GM18498 (cell line): ENCODE measurements at regions not wholly inside any gene's neighbourhood (a gene's known extent, or its start where the extent isn't known, plus 50 kb on each side); places are given as distances from the start of the nearest gene placed in this dataset.

Experiments
- ATAC-seq: cut with Tn5 transposase; IDR thresholded peaks from one replicate; pipeline ENCODE4 v1.9.1; 2021; ENCODE audit warnings: mild to moderate bottlenecking, moderate library complexity; ENCODE audit not compliant: unreplicated experiment

GRCh38 chr7:25952261-25953057, 199.5 kb upstream of the NFE2L3 start:
- no peak for ATAC-seq

GRCh38 chr7:25953859-25954258, 198.1 kb upstream of the NFE2L3 start:
- no peak for ATAC-seq

GRCh38 chr7:25954395-25954794, 197.6 kb upstream of the NFE2L3 start:
- no peak for ATAC-seq

DNA sequence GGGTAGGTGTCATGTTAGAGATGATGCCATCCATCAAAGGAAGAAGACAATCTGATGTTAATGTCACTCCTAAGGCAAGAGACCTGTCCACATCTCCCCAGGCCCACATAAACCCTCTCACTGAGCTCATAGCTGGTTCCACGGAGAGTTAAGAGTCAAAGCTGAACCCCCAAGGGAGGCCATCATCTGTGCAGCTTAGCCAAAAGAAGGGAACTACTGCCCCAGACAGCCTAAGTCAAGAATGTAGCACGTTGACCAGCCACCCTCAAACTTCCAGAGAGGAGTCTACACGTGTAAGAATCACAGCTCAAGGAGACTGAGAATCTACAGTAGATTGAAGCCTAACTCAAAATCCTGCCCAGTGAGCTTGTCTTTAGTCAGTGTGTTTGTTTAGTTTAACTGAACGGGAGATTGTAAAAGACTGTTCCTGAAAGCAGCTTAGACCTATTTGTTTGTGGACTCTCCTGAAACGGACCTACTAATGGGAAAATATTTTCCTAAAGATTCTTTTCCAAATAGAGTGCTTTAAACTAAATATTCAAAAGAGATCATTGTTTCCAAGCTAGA, 192.7 kb upstream of the NFE2L3 start:
- ATAC-seq, result no peak

DNA sequence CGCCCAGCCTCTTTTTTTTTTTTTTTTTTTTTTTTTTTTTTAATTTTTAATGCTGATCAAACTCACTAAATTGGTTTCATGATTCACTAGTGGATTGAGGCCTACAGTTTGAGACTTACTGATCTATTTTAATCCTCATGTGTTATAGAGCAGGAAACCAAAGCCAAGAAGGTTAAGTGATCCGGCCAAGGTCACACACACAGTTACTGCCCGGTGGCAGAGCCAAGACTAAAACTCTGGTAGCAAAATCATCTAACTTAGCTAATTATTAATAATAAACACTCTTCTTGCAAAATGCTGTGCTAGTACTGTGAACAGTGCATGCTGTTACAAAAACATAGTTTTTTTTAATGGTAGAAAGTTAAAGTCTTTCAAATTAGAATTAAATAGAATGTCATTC, 188.3 kb upstream of the NFE2L3 start:
- no peak for ATAC-seq

DNA sequence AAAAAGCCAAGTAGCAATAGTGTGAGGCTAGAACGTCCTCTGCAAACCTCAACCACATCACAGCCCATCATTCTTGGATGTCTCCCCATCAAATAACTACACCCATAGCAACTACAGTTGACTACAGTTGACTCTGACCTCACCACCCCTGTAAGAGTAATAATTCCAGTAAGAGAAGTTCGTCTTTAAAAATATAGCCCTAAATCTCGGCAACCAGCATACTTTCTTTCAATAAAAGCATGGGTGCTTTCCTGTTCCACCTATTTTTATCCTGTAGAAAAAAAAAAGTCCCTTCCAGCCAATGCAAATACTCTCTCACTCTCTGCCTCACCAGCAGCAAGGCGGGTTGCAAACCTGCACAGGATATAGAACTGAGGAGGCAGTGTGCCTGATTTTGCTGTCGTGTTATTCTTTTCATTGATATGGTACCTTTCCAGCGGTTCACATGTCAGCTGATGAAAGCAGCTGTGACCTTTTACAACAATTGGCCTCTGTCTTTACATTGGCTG, 187.5 kb upstream of the NFE2L3 start:
- ATAC-seq, result peak; percentile 38

GRCh38 chr7:25965405-25966123, 186.4 kb upstream of the NFE2L3 start:
- ATAC-seq, result no peak

DNA sequence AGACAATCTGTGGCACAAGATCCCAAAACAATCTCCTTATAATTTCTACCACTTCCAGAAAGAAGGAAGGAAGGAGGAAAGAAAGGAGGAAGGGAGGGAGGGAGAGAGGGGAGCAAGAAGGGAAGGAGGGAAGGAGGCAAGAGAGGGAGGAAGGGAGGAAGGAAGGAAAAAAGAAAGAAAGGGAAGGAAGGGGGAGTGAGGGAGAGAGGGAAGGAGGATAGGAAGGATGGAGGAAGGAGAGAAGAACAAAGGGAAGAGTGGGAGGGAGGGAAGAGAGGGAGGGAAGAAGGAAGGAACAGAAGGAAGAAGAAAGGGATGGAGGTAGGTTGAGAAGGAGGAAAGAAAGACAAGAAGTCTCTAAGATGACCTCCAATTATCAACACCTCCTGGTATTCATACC, 185.5 kb upstream of the NFE2L3 start:
- no peak for ATAC-seq

- ATAC-seq, result peak; percentile 38
These were observed 184.5 kb upstream of the NFE2L3 start for GRCh38 chr7:25967278-25968204.

DNA sequence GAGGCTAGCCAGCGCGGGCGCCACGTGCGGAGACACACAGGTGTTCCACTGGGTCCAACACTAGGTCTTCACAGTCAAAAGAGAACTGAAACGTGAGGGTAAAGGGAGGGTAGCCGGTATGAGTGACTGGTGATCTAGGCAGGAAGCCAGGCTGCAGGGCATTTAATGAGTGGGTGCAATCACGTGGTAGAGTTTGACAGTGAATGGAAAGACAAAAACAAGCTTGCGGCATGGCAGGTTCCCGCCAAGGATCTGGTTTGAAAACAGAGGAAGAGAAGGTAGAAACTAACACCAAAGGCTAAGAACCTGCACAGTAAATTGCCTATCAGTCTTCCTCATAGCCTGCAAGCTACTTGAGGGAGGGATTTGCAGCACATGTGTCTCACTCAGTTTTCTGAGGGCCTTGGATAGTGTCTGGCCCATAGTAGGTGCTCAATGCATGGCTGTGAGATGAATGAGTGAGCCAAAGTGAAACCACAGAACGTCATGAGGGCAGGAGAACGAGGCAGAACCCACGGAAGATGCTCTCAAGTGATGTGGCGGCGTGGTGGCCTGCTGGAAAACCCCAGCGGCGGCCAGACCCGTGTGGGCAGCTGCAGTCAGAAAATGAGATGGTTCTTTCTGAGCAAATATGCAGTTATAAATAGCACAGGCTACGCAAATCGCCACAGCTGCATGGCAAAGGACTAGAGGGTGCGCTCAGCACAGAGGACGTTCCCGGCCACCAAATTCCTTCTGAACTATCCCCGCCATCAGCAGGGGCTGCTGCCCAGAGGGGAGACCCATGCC, 183.6 kb upstream of the NFE2L3 start:
- peak; percentile 72 for ATAC-seq

GRCh38 chr7:25970356-25970755, 181.6 kb upstream of the NFE2L3 start:
- ATAC-seq, result no peak

GRCh38 chr7:25970911-25971310, 181.1 kb upstream of the NFE2L3 start:
- no peak for ATAC-seq

DNA sequence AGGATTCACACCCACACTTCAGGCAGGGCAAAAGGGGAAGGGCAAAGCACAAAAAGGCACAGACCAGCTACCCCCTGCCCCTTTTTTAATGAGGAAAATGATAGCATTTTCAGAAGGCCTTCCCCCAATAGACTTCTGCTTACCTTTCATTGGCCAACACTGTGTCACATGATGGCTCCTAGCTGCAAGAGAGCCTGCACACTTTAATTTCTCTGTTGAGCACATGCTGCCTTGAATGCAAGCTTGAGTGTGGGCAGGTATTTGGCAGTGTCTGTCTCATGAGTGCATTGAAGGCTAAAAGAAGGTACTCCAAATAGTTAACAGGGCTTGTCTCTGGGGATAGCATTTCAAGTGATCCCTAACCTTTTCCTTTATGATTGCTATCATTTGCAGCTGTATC, 175.4 kb upstream of the NFE2L3 start:
- no peak for ATAC-seq

- no peak for ATAC-seq
These were observed 173.5 kb upstream of the NFE2L3 start for GRCh38 chr7:25978466-25978865.

GRCh38 chr7:25979605-25980004, 172.4 kb upstream of the NFE2L3 start:
- no peak for ATAC-seq

DNA sequence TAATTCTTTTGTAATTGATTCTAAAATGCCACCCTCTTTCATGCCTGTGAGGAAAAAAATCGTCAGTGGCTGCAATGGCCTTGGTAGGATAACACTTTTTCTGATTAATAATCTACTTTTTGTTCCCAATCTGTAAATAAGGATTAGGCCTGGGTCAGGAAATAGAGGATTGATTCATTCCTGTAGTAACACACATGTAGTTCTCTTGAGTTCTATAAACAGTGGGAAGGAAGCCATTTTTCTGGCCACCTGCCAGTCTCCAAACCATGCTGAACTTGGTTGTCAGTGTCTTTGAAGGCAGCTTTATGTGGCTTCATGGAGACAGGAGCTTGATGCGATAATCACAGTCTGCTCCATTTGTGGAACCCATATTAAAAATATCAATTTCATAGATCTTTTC, 169.3 kb upstream of the NFE2L3 start:
- no peak for ATAC-seq

DNA sequence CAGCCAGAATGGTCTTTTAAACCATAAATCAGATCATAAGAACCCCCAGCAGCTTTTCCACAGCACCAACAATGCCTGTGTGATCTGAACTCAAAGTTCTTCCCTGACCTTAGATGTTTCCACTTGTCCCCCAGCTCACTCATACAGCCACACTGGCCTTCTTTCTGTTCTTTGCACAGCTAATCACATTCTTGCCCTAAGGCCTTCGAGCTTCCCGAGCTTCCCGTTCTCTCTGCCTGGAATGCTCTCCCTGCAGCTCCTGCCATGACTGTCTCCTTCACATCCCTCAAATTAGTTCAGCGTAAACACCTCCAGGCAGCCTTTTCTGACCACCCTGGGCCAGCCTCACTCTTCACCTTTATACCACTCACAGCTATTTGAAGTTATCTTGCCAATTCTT, 166.8 kb upstream of the NFE2L3 start:
- no peak for ATAC-seq

DNA sequence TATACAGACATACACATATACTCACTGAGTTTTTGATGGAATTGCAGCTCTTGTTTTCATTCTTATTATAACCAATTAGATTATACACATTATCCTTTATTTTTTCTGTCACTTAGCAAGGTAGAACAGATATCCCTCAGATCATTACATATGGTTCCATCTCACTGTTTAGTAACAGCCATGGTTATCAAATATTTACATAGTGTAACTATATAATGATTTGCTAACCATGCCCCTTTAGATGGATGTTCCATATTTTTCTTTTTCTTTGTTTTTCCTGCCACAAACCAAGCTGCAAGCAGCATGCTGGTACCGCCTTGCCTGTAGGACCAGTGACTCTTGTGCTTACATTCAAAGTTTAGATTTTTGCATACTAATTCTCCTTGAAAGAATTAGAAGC, 163.4 kb upstream of the NFE2L3 start:
- ATAC-seq, result no peak

- ATAC-seq, result no peak
These were observed 162.8 kb upstream of the NFE2L3 start for GRCh38 chr7:25989140-25989705.
